ENCODE measurements at regions not wholly inside any gene's neighbourhood (a gene's known extent, or its start where the extent isn't known, plus 50 kb on each side); places are given as distances from the start of the nearest gene placed in this dataset.
A peak's percentile ranks its signal among the peaks of the same experiment; 100 is the strongest.

DNA sequence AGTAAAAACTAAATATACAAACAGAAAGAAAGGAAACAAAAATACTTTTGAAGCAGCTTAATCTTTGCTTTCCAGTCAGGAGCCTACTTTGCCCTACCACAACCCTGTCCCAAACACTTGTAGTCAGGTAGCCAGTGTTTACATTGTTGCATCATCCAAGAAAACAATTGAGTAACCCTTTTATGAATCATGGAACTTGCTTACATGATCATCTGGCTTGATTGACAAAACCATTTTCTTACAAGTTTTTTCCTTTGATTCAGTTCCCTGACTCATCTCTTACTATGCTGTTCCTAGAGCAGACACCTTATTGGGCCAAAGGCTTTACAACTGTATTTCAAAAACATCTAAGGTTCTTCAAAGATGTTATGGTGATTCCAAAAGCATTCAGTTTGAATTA is 740.1 kb downstream of the KLHL13 start:
- TF ChIP-seq, protein P1, sequence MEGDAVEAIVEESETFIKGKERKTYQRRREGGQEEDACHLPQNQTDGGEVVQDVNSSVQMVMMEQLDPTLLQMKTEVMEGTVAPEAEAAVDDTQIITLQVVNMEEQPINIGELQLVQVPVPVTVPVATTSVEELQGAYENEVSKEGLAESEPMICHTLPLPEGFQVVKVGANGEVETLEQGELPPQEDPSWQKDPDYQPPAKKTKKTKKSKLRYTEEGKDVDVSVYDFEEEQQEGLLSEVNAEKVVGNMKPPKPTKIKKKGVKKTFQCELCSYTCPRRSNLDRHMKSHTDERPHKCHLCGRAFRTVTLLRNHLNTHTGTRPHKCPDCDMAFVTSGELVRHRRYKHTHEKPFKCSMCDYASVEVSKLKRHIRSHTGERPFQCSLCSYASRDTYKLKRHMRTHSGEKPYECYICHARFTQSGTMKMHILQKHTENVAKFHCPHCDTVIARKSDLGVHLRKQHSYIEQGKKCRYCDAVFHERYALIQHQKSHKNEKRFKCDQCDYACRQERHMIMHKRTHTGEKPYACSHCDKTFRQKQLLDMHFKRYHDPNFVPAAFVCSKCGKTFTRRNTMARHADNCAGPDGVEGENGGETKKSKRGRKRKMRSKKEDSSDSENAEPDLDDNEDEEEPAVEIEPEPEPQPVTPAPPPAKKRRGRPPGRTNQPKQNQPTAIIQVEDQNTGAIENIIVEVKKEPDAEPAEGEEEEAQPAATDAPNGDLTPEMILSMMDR (IDR thresholded peaks at IDR 0.05; ENCODE audit: control insufficient read depth, extremely low read depth, insufficient read depth) = no peak
- DNase-seq (ENCODE audit: low read depth) = peak; percentile 43
- no peak overlapping the region for H3K4me3 ChIP-seq (ENCODE audit: low read depth, low read length)

DNA sequence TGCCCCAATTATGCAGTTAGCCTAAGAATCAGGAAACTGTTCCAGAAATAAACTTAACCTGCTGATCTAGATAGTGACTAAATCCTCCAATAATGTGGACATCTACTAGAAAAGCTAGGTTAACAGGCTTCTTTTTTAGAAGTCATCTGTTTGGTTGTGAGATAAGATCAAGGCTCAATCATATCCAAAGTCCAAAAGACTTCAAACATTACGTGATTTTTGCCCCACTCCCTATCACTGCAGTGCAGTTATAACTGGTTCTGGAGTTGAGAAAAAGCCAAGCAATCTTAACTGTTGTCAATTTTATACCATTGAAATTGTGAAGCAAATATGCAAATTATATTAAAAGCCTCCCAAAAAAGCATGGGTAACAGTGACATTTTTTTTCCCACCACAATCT is 781.4 kb downstream of the KLHL13 start:
- no peak overlapping the region for H3K4me3 ChIP-seq (ENCODE audit: low read depth, low read length)
- TF ChIP-seq, protein P1 (IDR thresholded peaks at IDR 0.05; ENCODE audit: control insufficient read depth, extremely low read depth, insufficient read depth) = no peak
- DNase-seq (ENCODE audit: low read depth) = no peak

DNA sequence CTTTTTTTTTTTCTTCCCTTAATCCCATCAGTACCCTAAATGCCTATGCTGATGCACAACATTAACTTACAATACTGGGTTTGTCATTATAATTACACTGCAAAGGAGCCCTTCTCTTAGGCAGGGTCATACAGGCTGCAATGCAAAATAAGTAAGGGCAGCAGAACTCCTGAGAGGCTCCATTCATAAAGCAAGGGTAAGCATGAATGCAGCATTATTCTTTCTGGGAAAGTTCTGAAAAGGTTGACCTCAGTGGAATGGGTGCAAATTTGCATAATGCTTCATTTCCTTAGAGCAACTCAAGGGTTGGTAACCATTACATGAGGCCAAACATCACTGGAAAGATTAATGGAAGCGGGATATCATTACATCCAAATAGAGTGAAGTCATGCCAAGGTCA is 789.2 kb downstream of the KLHL13 start:
- TF ChIP-seq, protein P1 (IDR thresholded peaks at IDR 0.05; ENCODE audit: control insufficient read depth, extremely low read depth, insufficient read depth) = no peak
- DNase-seq (ENCODE audit: low read depth) = no peak
- H3K4me3 ChIP-seq (ENCODE audit: low read depth, low read length) = no peak overlapping the region

DNA sequence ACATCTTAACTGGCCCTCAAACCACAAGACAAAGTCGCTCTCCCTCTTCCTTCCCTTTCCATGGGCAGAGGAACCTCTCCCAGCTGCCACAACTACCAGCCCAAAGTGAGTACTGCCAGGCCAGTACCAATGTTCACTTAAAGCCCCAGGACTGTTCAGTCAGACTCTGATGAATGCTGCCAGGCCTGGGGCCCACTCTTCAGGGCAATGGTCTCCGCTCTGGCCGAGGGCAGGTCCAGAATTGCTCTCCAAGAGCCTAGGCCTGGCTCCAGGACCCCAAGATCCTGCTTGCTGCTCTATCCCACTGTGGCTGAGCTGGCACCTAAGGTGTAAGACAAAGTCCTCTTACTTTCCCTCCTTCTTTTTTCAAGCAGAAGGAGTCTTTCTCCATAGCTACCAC is 790.9 kb downstream of the KLHL13 start:
- no peak for DNase-seq (ENCODE audit: low read depth)
- TF ChIP-seq, protein P1 (IDR thresholded peaks at IDR 0.05; ENCODE audit: control insufficient read depth, extremely low read depth, insufficient read depth) = no peak
- no peak overlapping the region for H3K4me3 ChIP-seq (ENCODE audit: low read depth, low read length)

DNA sequence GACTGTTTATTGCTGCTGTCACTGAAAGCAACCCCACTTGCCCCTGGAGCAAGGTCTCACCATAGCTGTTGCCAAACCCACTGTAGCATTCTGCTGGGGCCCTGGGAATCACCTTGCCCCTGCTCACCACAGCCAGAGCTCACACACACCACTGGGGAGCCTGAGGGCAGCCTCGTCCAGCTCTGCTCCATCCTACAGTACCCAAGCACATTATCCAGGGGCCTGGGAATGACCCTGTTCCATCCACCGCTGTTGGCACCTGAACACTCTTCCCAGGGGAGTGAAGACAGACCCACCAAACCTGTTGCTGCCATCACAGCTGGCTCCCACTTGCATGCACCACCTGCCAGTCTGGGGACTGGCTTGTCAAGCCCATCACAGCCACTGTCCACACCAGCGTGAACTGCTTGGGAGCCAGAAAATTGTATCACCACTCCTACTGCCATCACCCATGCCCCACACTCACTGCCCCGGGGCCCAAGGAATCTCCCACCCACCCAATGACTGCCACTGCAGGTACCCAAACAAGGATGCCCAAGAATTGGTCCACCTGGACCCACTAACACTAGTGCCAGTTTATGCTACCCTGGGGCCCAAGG is 811.3 kb downstream of the KLHL13 start:
- no peak for DNase-seq (ENCODE audit: low read depth)
- no peak overlapping the region for H3K4me3 ChIP-seq (ENCODE audit: low read depth, low read length)
- TF ChIP-seq, protein P1 (IDR thresholded peaks at IDR 0.05; ENCODE audit: control insufficient read depth, extremely low read depth, insufficient read depth) = no peak

DNA sequence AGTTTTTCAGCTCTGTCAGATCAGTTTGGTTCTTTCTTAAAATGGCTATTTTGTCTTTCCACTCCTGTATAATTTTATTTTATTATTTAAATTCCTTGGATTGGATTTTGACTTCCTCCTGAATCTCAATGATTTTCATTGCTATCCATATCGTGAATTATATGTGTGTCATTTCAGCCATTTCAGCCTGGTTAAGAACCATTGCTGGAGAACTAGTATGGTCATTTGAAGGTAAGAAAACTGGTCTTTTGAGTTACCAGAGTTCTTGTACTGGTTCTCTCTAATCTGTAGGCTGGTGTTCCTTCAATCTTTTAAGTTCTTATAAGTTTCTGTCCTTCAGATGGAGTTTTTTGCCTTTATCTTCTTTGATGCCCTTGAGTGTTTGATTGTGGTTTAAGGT is 815.5 kb downstream of the KLHL13 start:
- H3K4me3 ChIP-seq (ENCODE audit: low read depth, low read length) = no peak overlapping the region
- no peak for DNase-seq (ENCODE audit: low read depth)
- TF ChIP-seq, protein P1 (IDR thresholded peaks at IDR 0.05; ENCODE audit: control insufficient read depth, extremely low read depth, insufficient read depth) = no peak

DNA sequence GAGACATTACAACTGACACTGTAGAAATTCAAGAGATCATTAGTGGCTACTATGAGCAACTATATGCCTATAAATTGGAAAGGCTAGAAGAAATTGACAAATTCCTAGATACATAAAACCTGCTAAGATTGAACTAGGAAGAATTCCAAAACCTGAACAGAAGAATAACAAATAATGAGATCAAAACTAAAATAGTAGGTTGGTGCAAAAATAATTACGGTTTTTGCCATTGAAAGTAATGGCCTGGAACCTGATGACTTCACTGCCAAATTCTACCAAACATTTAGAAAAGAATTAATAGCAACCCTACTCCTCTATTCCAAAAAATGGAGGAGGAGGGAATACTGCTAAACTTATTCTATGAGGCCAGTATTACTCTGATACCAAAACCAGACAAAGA is 824.9 kb downstream of the KLHL13 start:
- H3K4me3 ChIP-seq (ENCODE audit: low read depth, low read length) = no peak overlapping the region
- DNase-seq (ENCODE audit: low read depth) = no peak
- TF ChIP-seq, protein P1 (IDR thresholded peaks at IDR 0.05; ENCODE audit: control insufficient read depth, extremely low read depth, insufficient read depth) = no peak

Data from LNCaP clone FGC (cell line).